ENCODE measurements at regions not wholly inside any gene's neighbourhood (a gene's known extent, or its start where the extent isn't known, plus 50 kb on each side); places are given as distances from the start of the nearest gene placed in this dataset.

DNA sequence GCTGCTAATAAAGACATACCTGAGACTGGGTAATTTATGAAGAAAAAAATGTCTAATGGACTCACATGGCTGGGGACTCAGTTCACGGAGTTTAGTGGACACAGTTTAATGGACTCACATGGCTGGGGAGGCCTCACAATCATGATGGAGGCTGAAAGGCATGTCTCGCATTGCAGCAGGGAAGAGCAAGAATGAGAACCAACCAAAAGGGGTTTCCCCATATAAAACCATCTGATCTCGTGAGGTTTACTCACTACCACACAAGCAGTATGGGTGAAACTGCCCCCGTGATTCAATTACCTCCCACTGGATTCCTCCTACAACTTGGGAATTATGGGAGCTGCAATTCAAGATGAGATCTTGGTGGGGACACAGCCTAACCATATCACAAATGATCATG is 1181.2 kb downstream of the PCDH9 start:
- Mint-ChIP-seq H3K4me3 (no peak overlapping the region), H3K27me3 (ENCODE audit: insufficient read depth) (no peaks in the 10 kb centered on the region), H3K4me1 (ENCODE audit: low read depth) (no peaks in the 10 kb centered on the region), H3K27ac (no peak overlapping the region), H3K36me3 (ENCODE audit: low read depth) (no peaks in the 10 kb centered on the region), H3K9me3 (no peaks in the 10 kb centered on the region)
- TF ChIP-seq, protein P1, sequence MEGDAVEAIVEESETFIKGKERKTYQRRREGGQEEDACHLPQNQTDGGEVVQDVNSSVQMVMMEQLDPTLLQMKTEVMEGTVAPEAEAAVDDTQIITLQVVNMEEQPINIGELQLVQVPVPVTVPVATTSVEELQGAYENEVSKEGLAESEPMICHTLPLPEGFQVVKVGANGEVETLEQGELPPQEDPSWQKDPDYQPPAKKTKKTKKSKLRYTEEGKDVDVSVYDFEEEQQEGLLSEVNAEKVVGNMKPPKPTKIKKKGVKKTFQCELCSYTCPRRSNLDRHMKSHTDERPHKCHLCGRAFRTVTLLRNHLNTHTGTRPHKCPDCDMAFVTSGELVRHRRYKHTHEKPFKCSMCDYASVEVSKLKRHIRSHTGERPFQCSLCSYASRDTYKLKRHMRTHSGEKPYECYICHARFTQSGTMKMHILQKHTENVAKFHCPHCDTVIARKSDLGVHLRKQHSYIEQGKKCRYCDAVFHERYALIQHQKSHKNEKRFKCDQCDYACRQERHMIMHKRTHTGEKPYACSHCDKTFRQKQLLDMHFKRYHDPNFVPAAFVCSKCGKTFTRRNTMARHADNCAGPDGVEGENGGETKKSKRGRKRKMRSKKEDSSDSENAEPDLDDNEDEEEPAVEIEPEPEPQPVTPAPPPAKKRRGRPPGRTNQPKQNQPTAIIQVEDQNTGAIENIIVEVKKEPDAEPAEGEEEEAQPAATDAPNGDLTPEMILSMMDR (IDR thresholded peaks at IDR 0.05) = no peak
- no peak for DNase-seq

DNA sequence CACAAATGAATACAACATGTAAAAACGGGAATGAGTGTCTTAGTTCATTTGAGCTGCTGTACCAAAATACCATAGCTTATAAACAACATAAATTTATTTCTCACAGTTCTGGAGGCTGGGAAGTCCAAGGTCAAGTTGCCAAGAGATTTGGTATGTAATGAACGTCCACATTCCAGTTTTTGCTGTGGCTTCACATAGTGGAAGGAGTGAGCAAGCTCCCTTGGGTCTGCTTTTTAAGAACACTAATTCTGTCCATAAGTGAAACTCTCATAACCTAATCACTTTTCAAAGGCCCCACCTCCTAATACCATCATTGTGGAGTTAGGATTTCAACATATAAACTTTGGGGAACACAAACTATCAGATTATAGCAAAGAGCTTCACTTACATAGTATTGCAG is 1189.6 kb downstream of the PCDH9 start:
- no peak overlapping the region for H3K4me3 Mint-ChIP-seq
- H3K27ac Mint-ChIP-seq = no peak overlapping the region
- no peak for DNase-seq
- no peaks in the 10 kb centered on the region for H3K36me3 Mint-ChIP-seq (ENCODE audit: low read depth)
- H3K4me1 Mint-ChIP-seq (ENCODE audit: low read depth) = no peaks in the 10 kb centered on the region
- H3K9me3 Mint-ChIP-seq = no peaks in the 10 kb centered on the region
- TF ChIP-seq, protein P1 (IDR thresholded peaks at IDR 0.05) = no peak
- H3K27me3 Mint-ChIP-seq (ENCODE audit: insufficient read depth) = no peaks in the 10 kb centered on the region

DNA sequence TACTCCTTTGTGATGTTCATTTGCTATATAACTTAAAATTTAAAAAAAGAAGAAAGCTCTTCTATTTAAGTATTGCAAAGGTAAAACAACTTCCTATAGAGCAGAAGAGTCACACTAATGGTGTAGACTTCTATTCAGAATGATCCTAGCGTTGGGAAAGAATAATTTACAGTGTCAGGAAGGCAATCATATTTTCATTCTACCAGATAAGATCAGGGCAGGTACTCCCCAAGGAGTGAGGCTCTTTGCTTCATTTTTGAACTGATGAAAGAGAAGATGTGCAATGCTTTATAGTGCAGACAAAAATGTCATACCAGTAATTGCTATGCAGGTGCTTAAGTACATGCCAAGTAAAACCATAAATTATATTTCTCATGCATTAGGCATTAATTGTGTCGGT is 1193.0 kb downstream of the PCDH9 start:
- H3K9me3 Mint-ChIP-seq = no peaks in the 10 kb centered on the region
- no peaks in the 10 kb centered on the region for H3K36me3 Mint-ChIP-seq (ENCODE audit: low read depth)
- H3K4me1 Mint-ChIP-seq (ENCODE audit: low read depth) = no peaks in the 10 kb centered on the region

DNA sequence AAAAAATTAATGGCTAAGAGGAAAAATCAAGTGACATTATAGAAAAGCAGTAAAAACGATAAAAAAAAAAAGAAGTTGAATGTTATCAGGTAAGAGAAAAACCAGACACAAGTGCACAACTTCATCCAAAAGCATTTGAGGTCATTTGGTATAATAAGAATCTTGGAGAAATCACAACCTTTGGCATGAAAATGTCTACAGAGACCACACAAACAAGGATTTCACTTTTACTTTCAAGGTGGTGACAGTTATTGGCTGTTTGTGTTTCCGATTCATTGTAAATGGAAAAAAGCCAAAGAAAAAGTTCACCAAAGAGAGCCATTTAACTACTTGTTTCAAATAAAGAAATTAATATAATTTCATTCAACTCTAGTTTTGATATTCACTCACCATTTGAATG is 1193.5 kb downstream of the PCDH9 start:
- no peaks in the 10 kb centered on the region for H3K27me3 Mint-ChIP-seq (ENCODE audit: insufficient read depth)
- TF ChIP-seq, protein P1 (IDR thresholded peaks at IDR 0.05) = no peak
- no peak overlapping the region for H3K4me3 Mint-ChIP-seq
- H3K9me3 Mint-ChIP-seq = no peaks in the 10 kb centered on the region
- DNase-seq = no peak
- H3K36me3 Mint-ChIP-seq (ENCODE audit: low read depth) = no peaks in the 10 kb centered on the region
- H3K27ac Mint-ChIP-seq = no peak overlapping the region
- no peaks in the 10 kb centered on the region for H3K4me1 Mint-ChIP-seq (ENCODE audit: low read depth)

More for the DNA sequence above, 1193.0 kb downstream of the PCDH9 start:
- no peak overlapping the region for H3K27ac Mint-ChIP-seq
- no peaks in the 10 kb centered on the region for H3K27me3 Mint-ChIP-seq (ENCODE audit: insufficient read depth)
- no peak for DNase-seq
- no peak overlapping the region for H3K4me3 Mint-ChIP-seq
- TF ChIP-seq, protein P1 (IDR thresholded peaks at IDR 0.05) = no peak

DNA sequence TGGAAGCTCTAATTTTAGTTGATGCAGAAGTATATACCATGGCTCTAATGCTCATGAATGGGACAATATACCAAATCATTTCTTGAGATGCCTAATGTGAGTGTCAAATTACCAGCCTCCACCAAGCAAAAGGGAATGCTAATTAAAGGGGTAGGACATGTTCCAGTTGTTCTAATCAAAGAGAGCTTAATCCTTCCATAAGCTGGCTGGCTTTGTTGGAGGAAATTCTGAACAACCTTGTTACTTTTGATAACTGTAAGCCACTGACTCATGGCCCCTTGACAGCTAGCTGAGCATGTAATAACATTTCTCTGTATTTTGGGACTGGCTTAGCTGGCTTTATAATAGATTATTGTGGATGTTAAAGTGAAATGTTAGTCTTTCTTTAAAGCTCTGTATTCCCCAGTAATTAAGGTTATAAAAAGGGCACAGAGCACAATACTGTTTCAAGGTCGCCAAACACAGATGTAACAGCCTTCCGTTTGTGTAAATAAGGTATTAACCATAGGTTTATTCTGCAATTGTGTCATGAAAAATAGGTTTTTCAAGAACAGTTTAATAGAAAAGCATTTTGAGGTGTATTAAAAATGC is 1194.0 kb downstream of the PCDH9 start:
- DNase-seq = no peak
- Mint-ChIP-seq H3K27me3 (ENCODE audit: insufficient read depth) (no peaks in the 10 kb centered on the region), H3K4me1 (ENCODE audit: low read depth) (no peaks in the 10 kb centered on the region), H3K36me3 (ENCODE audit: low read depth) (no peaks in the 10 kb centered on the region), H3K27ac (no peak overlapping the region), H3K9me3 (no peaks in the 10 kb centered on the region), H3K4me3 (no peak overlapping the region)
- TF ChIP-seq, protein P1 (IDR thresholded peaks at IDR 0.05) = no peak

DNA sequence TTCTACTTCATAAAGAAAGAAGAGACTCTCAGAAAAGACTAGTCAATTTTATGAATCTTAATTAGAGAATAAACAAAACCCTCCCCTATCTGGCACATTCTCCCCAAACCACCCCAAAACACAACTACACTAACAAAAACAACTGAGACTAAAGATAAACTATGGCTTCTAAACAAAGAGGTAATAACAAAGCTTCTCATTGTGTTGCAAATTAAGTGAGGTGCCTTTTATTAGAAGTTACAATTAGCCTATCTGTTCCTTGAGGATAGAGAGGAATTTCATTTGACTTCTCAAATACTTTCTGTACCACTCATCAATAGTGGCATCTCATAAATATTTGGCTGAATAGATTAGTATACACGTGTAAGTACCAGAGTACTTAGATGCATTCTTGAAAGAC is 1196.2 kb downstream of the PCDH9 start:
- DNase-seq = no peak
- TF ChIP-seq, protein P1 (IDR thresholded peaks at IDR 0.05) = no peak
- Mint-ChIP-seq H3K27ac (no peak overlapping the region), H3K9me3 (no peaks in the 10 kb centered on the region), H3K27me3 (ENCODE audit: insufficient read depth) (no peaks in the 10 kb centered on the region), H3K36me3 (ENCODE audit: low read depth) (no peaks in the 10 kb centered on the region), H3K4me3 (no peak overlapping the region), H3K4me1 (ENCODE audit: low read depth) (no peaks in the 10 kb centered on the region)
